PC-3 (cell line): ENCODE measurements at regions not wholly inside any gene's neighbourhood (a gene's known extent, or its start where the extent isn't known, plus 50 kb on each side); places are given as distances from the start of the nearest gene placed in this dataset.

Source experiments
- ATAC-seq: fragments of 200-7000 bp; cut with Tn5 transposase; 2 replicates; pipeline ENCODE4 v1.9.1; 2020; ENCODE audit warnings: mild to moderate bottlenecking, moderate library complexity
- BruUV-seq: library from RNA; stranded (reverse); fragments of 400-500 nt; replicated peaks from 2 replicates; lab custom pipeline; 2021; lab: Mats Ljungman, UMichigan
- CTCF ChIA-PET: fragments of 300-600 bp; sonication (Branson Sonifier 250); formaldehyde crosslinking; loops from one replicate; lab custom pipeline; 2022; ENCODE audit warnings: antibody characterized with exemption; lab: Charles Lee
- POLR2A ChIA-PET: fragments of 300-600 bp; sonication (Branson Sonifier 250); formaldehyde crosslinking; loops from one replicate; lab custom pipeline; 2022; ENCODE audit warnings: antibody characterized with exemption; ENCODE audit not compliant: unreplicated experiment; lab: Charles Lee
- DNase-seq: peaks from one replicate; pipeline ENCODE4 v3.0.0-alpha.2; 2015
- H2AFZ ChIP-seq: fragments of 300-600 bp; sonication (generic); 2 replicates; pipeline ENCODE4 v1.6.0; 2016; ENCODE audit warnings: antibody characterized with exemption, low read length
- H3F3A ChIP-seq: fragments of 300-600 bp; sonication (generic); one replicate; pipeline ENCODE4 v1.6.0; 2017; ENCODE audit warnings: antibody characterized with exemption, low read length, control low read depth, mild to moderate bottlenecking; ENCODE audit not compliant: unreplicated experiment
- H3K27ac ChIP-seq: fragments of 300-600 bp; sonication (generic); 2 replicates; pipeline ENCODE4 v1.5.1; 2016; ENCODE audit warnings: mild to moderate bottlenecking, low read length
- H3K27me3 ChIP-seq: fragments of 300-600 bp; sonication (generic); 2 replicates; pipeline ENCODE4 v1.6.1; 2016; ENCODE audit warnings: low read length, mixed read lengths
- H3K36me3 ChIP-seq: fragments of 300-600 bp; sonication (generic); 2 replicates; pipeline ENCODE4 v1.6.1; 2016; ENCODE audit warnings: low read depth, mixed run types, low read length, mixed read lengths
- H3K4me1 ChIP-seq: fragments of 300-600 bp; sonication (generic); 2 replicates; pipeline ENCODE4 v1.5.1; 2016; ENCODE audit warnings: low read length; ENCODE audit not compliant: insufficient read depth
- H3K4me2 ChIP-seq: fragments of 300-600 bp; sonication (generic); 2 replicates; pipeline ENCODE4 v1.6.0; 2016; ENCODE audit warnings: low read length
- H3K4me3 ChIP-seq: fragments of 300-600 bp; sonication (generic); 2 replicates; pipeline ENCODE4 v1.5.1; 2016; ENCODE audit warnings: mild to moderate bottlenecking, low read length, mixed read lengths
- H3K79me2 ChIP-seq: fragments of 300-600 bp; sonication (generic); 2 replicates; pipeline ENCODE4 v1.6.1; 2017; ENCODE audit warnings: low read length, mixed read lengths
- H3K9ac ChIP-seq: fragments of 300-600 bp; sonication (generic); 2 replicates; pipeline ENCODE4 v1.6.0; 2016; ENCODE audit warnings: mild to moderate bottlenecking, low read length
- H3K9me2 ChIP-seq: fragments of 300-600 bp; sonication (generic); replicated peaks from 2 replicates; pipeline ENCODE4 v1.6.1; 2016; ENCODE audit warnings: mixed run types, low read length, mixed read lengths
- H3K9me3 ChIP-seq: fragments of 300-600 bp; sonication (generic); 2 replicates; pipeline ENCODE4 v1.6.1; 2016; ENCODE audit warnings: low read length, mixed read lengths
- H4K20me1 ChIP-seq: fragments of 300-600 bp; sonication (generic); 2 replicates; pipeline ENCODE4 v1.6.1; 2016; ENCODE audit warnings: low read length, mixed read lengths
- CTCF ChIP-seq: fragments of 300-600 bp; sonication (generic); conservative IDR thresholded peaks from 2 replicates; pipeline ENCODE4 v1.5.1; 2017; ENCODE audit warnings: antibody characterized with exemption, low read depth, mild to moderate bottlenecking, low read length
- EZH2 ChIP-seq: fragments of 300-600 bp; sonication (generic); IDR thresholded peaks from one replicate; pipeline ENCODE4 v1.6.1; 2017; ENCODE audit warnings: antibody characterized with exemption, mild to moderate bottlenecking, low read length; ENCODE audit not compliant: unreplicated experiment
- EZH2phosphoT487 ChIP-seq: fragments of 300-600 bp; sonication (generic); IDR thresholded peaks from 2 replicates; pipeline ENCODE4 v1.6.1; 2018; ENCODE audit warnings: mild to moderate bottlenecking, antibody characterized with exemption, low read length, borderline replicate concordance
- intact Hi-C: fragments of 100-400 bp; cut with micrococcal nuclease; formaldehyde crosslinking; loops from 2 replicates; pipeline ENCODE4 v1.9.0; 2023

GRCh38 chr19:28836421-28836820 is 376.5 kb downstream of the UQCRFS1 start:
- POLR2A ChIA-PET: no interaction called here
- BruUV-seq: no TSS peak

GRCh38 chr19:28834996-28835395 is 378.0 kb downstream of the UQCRFS1 start:
- no peak overlapping the region for H3K4me2 ChIP-seq
- H2AFZ ChIP-seq: no peak overlapping the region
- no peaks in the 10 kb centered on the region for H3K36me3 ChIP-seq
- H4K20me1 ChIP-seq: no peaks in the 10 kb centered on the region
- ChIA-PET POLR2A (no interaction called here), CTCF (no interaction called here)
- no peaks in the 10 kb centered on the region for H3K9me3 ChIP-seq
- no peaks in the 10 kb centered on the region for H3F3A ChIP-seq
- no peak overlapping the region for H3K27ac ChIP-seq
- H3K27me3 ChIP-seq: no peaks in the 10 kb centered on the region
- intact Hi-C loops: no loop called here
- TF ChIP-seq EZH2 (no peak), CTCF (no peak), EZH2phosphoT487 (no peak)
- H3K79me2 ChIP-seq: no peaks in the 10 kb centered on the region
- H3K9me2 ChIP-seq: no peaks in the 10 kb centered on the region
- DNase-seq (no peak), ATAC-seq (no peak)
- no peak overlapping the region for H3K4me3 ChIP-seq
- H3K9ac ChIP-seq: no peak overlapping the region
- no peaks in the 10 kb centered on the region for H3K4me1 ChIP-seq
- no TSS peak for BruUV-seq

More at GRCh38 chr19:28836421-28836820, 376.5 kb downstream of the UQCRFS1 start:
- intact Hi-C loops: no loop called here
- H3K9me3 ChIP-seq: no peaks in the 10 kb centered on the region
- H3K36me3 ChIP-seq: no peaks in the 10 kb centered on the region
- H3K4me1 ChIP-seq: no peaks in the 10 kb centered on the region
- no peaks in the 10 kb centered on the region for H3K79me2 ChIP-seq
- H3F3A ChIP-seq: no peaks in the 10 kb centered on the region
- DNase-seq: no peak
- H2AFZ ChIP-seq: no peak overlapping the region
- ATAC-seq: no peak
- CTCF ChIA-PET: no interaction called here
- H3K27me3 ChIP-seq: no peaks in the 10 kb centered on the region
- no peak overlapping the region for H3K4me3 ChIP-seq
- H3K9me2 ChIP-seq: no peaks in the 10 kb centered on the region
- no peaks in the 10 kb centered on the region for H4K20me1 ChIP-seq
- H3K27ac ChIP-seq: no peak overlapping the region
- no peak overlapping the region for H3K9ac ChIP-seq
- no peak for TF ChIP-seq CTCF
- TF ChIP-seq EZH2phosphoT487: no peak
- no peak for TF ChIP-seq EZH2
- no peak overlapping the region for H3K4me2 ChIP-seq

- no TSS peak for BruUV-seq
- Histone ChIP-seq H3K9ac (no peak overlapping the region), H3K4me2 (no peak overlapping the region), H3K4me1 (no peaks in the 10 kb centered on the region), H3K4me3 (no peak overlapping the region), H3K27ac (no peak overlapping the region), H3K79me2 (no peaks in the 10 kb centered on the region), H2AFZ (no peak overlapping the region), H3K9me3 (no peaks in the 10 kb centered on the region), H3K27me3 (no peaks in the 10 kb centered on the region), H3F3A (no peaks in the 10 kb centered on the region), H4K20me1 (no peaks in the 10 kb centered on the region), H3K36me3 (no peaks in the 10 kb centered on the region), H3K9me2 (no peaks in the 10 kb centered on the region)
- no peak for TF ChIP-seq EZH2
- no peak for TF ChIP-seq CTCF
- no peak for TF ChIP-seq EZH2phosphoT487
- CTCF ChIA-PET: no interaction called here
- ATAC-seq (no peak), DNase-seq (no peak)
- intact Hi-C loops: no loop called here
- POLR2A ChIA-PET: no interaction called here
These were observed 381.5 kb downstream of the UQCRFS1 start for GRCh38 chr19:28831462-28831861.
